GM19240 (cell line): ENCODE measurements at regions not wholly inside any gene's neighbourhood (a gene's known extent, or its start where the extent isn't known, plus 50 kb on each side); places are given as distances from the start of the nearest gene placed in this dataset.

Source experiments
- DNase-seq: peaks from one replicate; pipeline ENCODE4 v3.0.0; 2011; ENCODE audit warnings: low spot score; ENCODE audit not compliant: insufficient read length

DNA sequence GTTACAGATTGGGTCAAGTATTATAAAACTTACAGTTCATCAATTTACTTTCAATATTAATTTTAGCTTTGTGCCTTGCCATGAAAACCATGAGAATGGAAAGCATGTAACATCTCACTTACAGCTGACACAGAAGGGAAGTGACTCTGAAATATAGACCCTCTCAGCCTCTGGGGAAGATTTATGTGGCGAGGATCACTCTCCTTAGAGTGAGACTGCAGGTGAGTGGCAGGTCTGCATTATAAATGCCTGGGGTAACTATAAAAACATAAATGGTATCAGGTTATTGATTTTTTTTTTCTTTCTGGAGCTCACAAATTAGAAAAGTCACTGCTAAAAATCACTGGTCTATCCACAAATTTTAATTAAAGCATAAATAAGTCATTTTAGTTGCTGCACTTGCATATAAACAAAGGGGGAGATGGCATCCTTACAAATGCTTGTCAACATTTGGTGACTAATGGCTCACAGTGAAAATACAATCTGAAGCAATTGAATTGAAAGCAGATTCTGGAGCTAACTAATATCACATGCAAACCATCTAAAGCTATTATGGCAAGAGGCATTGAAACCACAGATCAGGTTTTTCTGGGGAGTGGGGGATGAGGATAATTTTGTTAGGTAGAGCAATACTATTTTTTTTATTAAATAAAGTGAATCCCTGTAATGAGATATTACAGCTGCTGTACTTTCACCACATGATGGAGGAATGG, 200.9 kb downstream of the TM2D1 start:
- DNase-seq = no peak

DNA sequence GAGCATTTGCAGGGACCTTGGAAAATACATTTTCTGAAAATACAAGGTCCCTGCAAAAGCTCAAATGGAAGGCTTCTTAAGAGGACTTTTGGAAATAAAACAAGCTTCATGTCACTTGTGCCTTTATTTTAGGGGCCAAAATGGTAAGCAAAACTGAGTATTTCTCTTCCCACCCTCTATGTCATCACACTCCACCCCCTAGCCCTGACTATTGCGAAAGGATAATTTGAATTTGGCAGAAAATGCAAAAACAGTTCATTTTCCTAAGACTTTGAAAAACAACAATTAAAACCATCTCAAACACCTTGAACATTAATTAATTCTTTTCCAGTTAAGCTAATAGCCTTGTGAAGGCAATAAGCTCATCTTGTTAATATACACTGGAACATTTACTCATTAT, 201.7 kb downstream of the TM2D1 start:
- DNase-seq = no peak

GRCh38 chr1:61520401-61520800, 204.5 kb downstream of the TM2D1 start:
- no peak for DNase-seq

DNA sequence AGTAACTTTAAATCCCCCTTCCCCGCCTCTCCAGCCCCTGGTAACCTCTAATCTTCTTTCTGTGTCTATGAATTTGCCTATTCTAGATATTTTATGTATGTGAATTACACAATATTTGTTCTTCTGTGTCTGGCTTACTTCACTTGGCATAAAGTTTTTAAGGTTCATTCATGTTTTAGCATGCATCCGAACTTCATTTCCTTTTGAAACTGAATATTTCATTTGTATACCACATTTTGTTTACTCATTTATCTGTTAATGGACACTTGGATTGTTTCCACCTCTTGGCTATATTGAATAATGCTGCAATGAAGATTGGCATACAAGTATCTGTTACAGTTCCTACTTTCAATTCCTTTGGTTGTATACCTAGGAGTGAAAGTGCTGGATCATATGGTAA, 205.3 kb downstream of the TM2D1 start:
- DNase-seq = no peak

- DNase-seq = no peak
These were observed 206.1 kb downstream of the TM2D1 start for GRCh38 chr1:61518670-61519400.

- no peak for DNase-seq
These were observed 207.6 kb downstream of the TM2D1 start for GRCh38 chr1:61517345-61517744.

GRCh38 chr1:61515096-61515495, 209.8 kb downstream of the TM2D1 start:
- no peak for DNase-seq
